H1 (cell line): ENCODE measurements at regions not wholly inside any gene's neighbourhood (a gene's known extent, or its start where the extent isn't known, plus 50 kb on each side); places are given as distances from the start of the nearest gene placed in this dataset.

Experiments
- CTCF ChIA-PET: fragments of 300-600 bp; sonication (Branson Sonifier 250); formaldehyde crosslinking; loops from one replicate; lab custom pipeline; 2021; ENCODE audit not compliant: partially characterized antibody; lab: Charles Lee
- POLR2A ChIA-PET: fragments of 300-600 bp; sonication (Branson Sonifier 250); formaldehyde crosslinking; loops from one replicate; lab custom pipeline; 2021; ENCODE audit warnings: inconsistent platforms; ENCODE audit not compliant: partially characterized antibody; lab: Charles Lee
- DNase-seq, 2 experiments: peaks; one replicate each; pipeline versions ENCODE4 v3.0.0 to v3.0.0-alpha.2; 2010 to 2022; ENCODE audit warnings: low spot score in 2 of 2, low read depth in 1 of 2, mixed read lengths in 1 of 2
- FAIRE-seq: peaks from 2 replicates; lab custom pipeline; 2011; peaks lifted over from hg19 to GRCh38; lab: Jason Lieb, UNC
- H2AFZ ChIP-seq: 2 replicates; pipeline ENCODE4 v1.8.1; 2012; ENCODE audit warnings: low read length, inconsistent platforms
- H2AK5ac ChIP-seq: 2 replicates; pipeline ENCODE4 v1.6.1; 2013; ENCODE audit warnings: low read depth, low read length
- H2BK120ac ChIP-seq: replicated peaks from 2 replicates; pipeline ENCODE3; 2013; ENCODE audit warnings: low read depth, low read length, inconsistent platforms
- H2BK12ac ChIP-seq: 2 replicates; pipeline ENCODE4 v1.6.1; 2013; ENCODE audit warnings: low read depth, low read length
- H2BK15ac ChIP-seq: 2 replicates; pipeline ENCODE4 v1.6.1; 2013; ENCODE audit warnings: low read length
- H2BK20ac ChIP-seq: 2 replicates; pipeline ENCODE4 v1.6.1; 2013; ENCODE audit warnings: low read length
- H2BK5ac ChIP-seq: 2 replicates; pipeline ENCODE4 v1.6.1; 2013; ENCODE audit warnings: low read depth, low read length
- H3K14ac ChIP-seq: 2 replicates; pipeline ENCODE4 v1.6.1; 2013; ENCODE audit warnings: inconsistent platforms; ENCODE audit not compliant: insufficient read length
- H3K18ac ChIP-seq: 2 replicates; pipeline ENCODE4 v1.6.1; 2013; ENCODE audit warnings: low read length; ENCODE audit errors: extremely low read depth
- H3K23ac ChIP-seq: 2 replicates; pipeline ENCODE4 v1.6.1; 2013; ENCODE audit warnings: inconsistent platforms; ENCODE audit not compliant: insufficient read length
- H3K23me2 ChIP-seq: 2 replicates; pipeline ENCODE4 v1.6.1; 2013; ENCODE audit warnings: low read depth, low read length
- H3K27ac ChIP-seq: 2 replicates; pipeline ENCODE4 v1.6.1; 2011; ENCODE audit warnings: low read depth, low read length, inconsistent platforms
- H3K27me3 ChIP-seq, 4 experiments: replicated peaks in 1 of 4; 1 replicate in 1 of 4; 2 replicates in 3 of 4; pipeline versions ENCODE4 v1.6.1 to v1.8.1; 2011 to 2013; ENCODE audit warnings: low read length in 3 of 4, mild to moderate bottlenecking in 3 of 4, inconsistent platforms in 2 of 4, mixed read lengths in 2 of 4, moderate library complexity in 1 of 4; ENCODE audit not compliant: control insufficient read depth in 3 of 4, insufficient read depth in 3 of 4; ENCODE audit errors: extremely low read depth in 1 of 4
- H3K36me3 ChIP-seq, 4 experiments: 2 replicates each; pipeline versions ENCODE4 v1.6.1 to v1.8.1; 2011 to 2013; ENCODE audit warnings: mild to moderate bottlenecking in 4 of 4, low read length in 3 of 4, moderate library complexity in 2 of 4, control low read depth in 1 of 4, inconsistent platforms in 1 of 4; ENCODE audit not compliant: insufficient read depth in 4 of 4, control insufficient read depth in 2 of 4
- H3K4ac ChIP-seq: replicated peaks from 2 replicates; pipeline ENCODE3; 2013; ENCODE audit warnings: low read length, low read depth, mixed read lengths, inconsistent platforms; ENCODE audit not compliant: insufficient read length
- H3K4me1 ChIP-seq, 4 experiments: replicated peaks in 1 of 4; 1 replicate in 1 of 4; 2 replicates in 3 of 4; pipeline versions ENCODE4 v1.6.1 to v1.8.1; 2011 to 2013; ENCODE audit warnings: low read length in 3 of 4, inconsistent platforms in 2 of 4, mixed read lengths in 1 of 4; ENCODE audit not compliant: insufficient read depth in 4 of 4, control insufficient read depth in 3 of 4
- H3K4me2 ChIP-seq, 2 experiments: 2 replicates each; pipeline versions ENCODE4 v1.6.1 to v1.8.1; 2011 to 2013; ENCODE audit warnings: low read depth in 2 of 2, low read length in 2 of 2, control low read depth in 1 of 2, inconsistent platforms in 1 of 2, mild to moderate bottlenecking in 1 of 2; ENCODE audit not compliant: insufficient read depth in 1 of 2
- H3K4me3 ChIP-seq, 4 experiments: fragments of 200-600, 300-600 bp in 1 of 4; sonication (generic), shearing (Covaris generic), sonication (Bioruptor Twin) in 1 of 4; 2 replicates each; pipeline versions ENCODE4 v1.5.1 to v1.8.1; 2011 to 2016; ENCODE audit warnings: low read length in 4 of 4, low read depth in 3 of 4, control low read depth in 2 of 4, inconsistent platforms in 2 of 4, mild to moderate bottlenecking in 2 of 4, mixed read lengths in 1 of 4, moderate library complexity in 1 of 4; ENCODE audit not compliant: insufficient read depth in 2 of 4; ENCODE audit errors: extremely low read depth in 1 of 4
- H3K56ac ChIP-seq: replicated peaks from 2 replicates; pipeline ENCODE3; 2013; ENCODE audit warnings: low read depth, mild to moderate bottlenecking, mixed read lengths, low read length, inconsistent platforms; ENCODE audit not compliant: insufficient read length
- H3K79me1 ChIP-seq: 2 replicates; pipeline ENCODE4 v1.6.1; 2013; ENCODE audit warnings: low read depth, low read length, control low read depth
- H3K79me2 ChIP-seq, 2 experiments: 2 replicates each; pipeline versions ENCODE4 v1.6.1 to v1.8.1; 2012 to 2013; ENCODE audit warnings: low read length in 2 of 2, mild to moderate bottlenecking in 2 of 2, inconsistent platforms in 1 of 2; ENCODE audit not compliant: insufficient read depth in 2 of 2, control insufficient read depth in 1 of 2
- H3K9ac ChIP-seq, 4 experiments: replicated peaks in 1 of 4; 1 replicate in 1 of 4; 2 replicates in 3 of 4; pipeline versions ENCODE4 v1.6.1 to v1.8.1; 2011 to 2013; ENCODE audit warnings: low read depth in 3 of 4, low read length in 3 of 4, control low read depth in 2 of 4, mild to moderate bottlenecking in 2 of 4, moderate library complexity in 2 of 4, inconsistent platforms in 1 of 4; ENCODE audit errors: extremely low read depth in 1 of 4
- H3K9me3 ChIP-seq, 2 experiments: 2 replicates each; pipeline versions ENCODE4 v1.6.1 to v1.8.1; 2012 to 2013; ENCODE audit warnings: mild to moderate bottlenecking in 2 of 2, moderate library complexity in 2 of 2, control low read depth in 1 of 2, inconsistent platforms in 1 of 2, low read depth in 1 of 2, low read length in 1 of 2, mixed read lengths in 1 of 2; ENCODE audit not compliant: insufficient read depth in 2 of 2
- H4K20me1 ChIP-seq, 2 experiments: replicated peaks in 1 of 2; 2 replicates each; pipeline versions ENCODE3 to v1.8.1; 2011 to 2013; ENCODE audit warnings: inconsistent platforms in 2 of 2, low read length in 2 of 2, mild to moderate bottlenecking in 1 of 2; ENCODE audit not compliant: insufficient read depth in 2 of 2, control insufficient read depth in 1 of 2
- H4K5ac ChIP-seq: 2 replicates; pipeline ENCODE4 v1.6.1; 2013; ENCODE audit warnings: low read length, low read depth, mixed read lengths, inconsistent platforms; ENCODE audit not compliant: insufficient read length
- H4K8ac ChIP-seq: 2 replicates; pipeline ENCODE4 v1.8.0; 2013; ENCODE audit warnings: mild to moderate bottlenecking, moderate library complexity, low read length, inconsistent platforms; ENCODE audit not compliant: insufficient read depth; ENCODE audit errors: extremely low read depth
- H4K91ac ChIP-seq: replicated peaks from 2 replicates; pipeline ENCODE3; 2013; ENCODE audit warnings: low read length, mixed read lengths, inconsistent platforms; ENCODE audit not compliant: insufficient read length
- ATF3 ChIP-seq: IDR thresholded peaks from 2 replicates; pipeline ENCODE4 v1.6.1; 2011; ENCODE audit warnings: low read depth, mild to moderate bottlenecking, low read length; ENCODE audit not compliant: insufficient read depth
- CHD1 ChIP-seq: IDR thresholded peaks from 2 replicates; pipeline ENCODE4 v1.6.1; 2012; ENCODE audit warnings: low read depth, low read length, improper control_type of control experiment
- CTBP2 ChIP-seq: IDR thresholded peaks from 2 replicates; pipeline ENCODE4 v1.7.0; 2011; ENCODE audit warnings: borderline replicate concordance, mild to moderate bottlenecking, moderate library complexity, mixed read lengths, low read length; ENCODE audit not compliant: insufficient read depth, insufficient read length
- E2F6 ChIP-seq: IDR thresholded peaks from 2 replicates; pipeline ENCODE4 v1.6.1; 2012; ENCODE audit warnings: inconsistent platforms
- MAFK ChIP-seq: IDR thresholded peaks from 2 replicates; pipeline ENCODE4 v1.6.1; 2012; ENCODE audit warnings: low read depth, mild to moderate bottlenecking, improper control_type of control experiment, low read length
- NANOG ChIP-seq: IDR thresholded peaks from 2 replicates; pipeline ENCODE4 v1.6.1; 2011; ENCODE audit warnings: low read length, low read depth, mild to moderate bottlenecking, inconsistent platforms; ENCODE audit not compliant: insufficient read depth, poor library complexity, severe bottlenecking
- PHF8 ChIP-seq: fragments of 200-600 bp; sonication (generic); conservative IDR thresholded peaks from 2 replicates; pipeline ENCODE4 v1.7.1; 2012; ENCODE audit warnings: low read depth, mild to moderate bottlenecking, inconsistent platforms, low read length, moderate library complexity
- POLR2AphosphoS5 ChIP-seq: IDR thresholded peaks from 2 replicates; pipeline ENCODE4 v1.6.1; 2011; ENCODE audit warnings: low read depth, low read length
- RFX5 ChIP-seq: IDR thresholded peaks from 2 replicates; pipeline ENCODE4 v1.6.1; 2011; ENCODE audit warnings: low read depth, low read length, improper control_type of control experiment, borderline replicate concordance
- RXRA ChIP-seq: IDR thresholded peaks from 2 replicates; pipeline ENCODE4 v1.6.1; 2011; ENCODE audit warnings: low read depth, mild to moderate bottlenecking, low read length, moderate library complexity; ENCODE audit not compliant: insufficient read depth
- SAP30 ChIP-seq: fragments of 300-600 bp; sonication (generic); IDR thresholded peaks from 2 replicates; pipeline ENCODE4 v1.7.1; 2012; ENCODE audit warnings: low read length, moderate library complexity, mild to moderate bottlenecking, inconsistent platforms; ENCODE audit not compliant: insufficient read depth, insufficient replicate concordance
- SIRT6 ChIP-seq: IDR thresholded peaks from one replicate; pipeline ENCODE4 v1.7.1; 2012; ENCODE audit warnings: low read length, inconsistent platforms
- SP1 ChIP-seq: IDR thresholded peaks from 2 replicates; pipeline ENCODE4 v1.6.1; 2011; ENCODE audit warnings: low read depth, low read length
- YY1 ChIP-seq: IDR thresholded peaks from 2 replicates; pipeline ENCODE4 v1.6.1; 2011; ENCODE audit warnings: low read depth, mild to moderate bottlenecking, low read length
- WGBS, 2 experiments: shearing (Covaris generic) in 1 of 2; methylation state at CpG; one replicate each; pipeline versions ENCODE4 v1.1.6 to v1.1.7; 2013 to 2015; ENCODE audit warnings: low lambda C conversion rate in 2 of 2, mixed read lengths in 2 of 2, inconsistent platforms in 1 of 2, low coverage in 1 of 2, missing lambda C conversion rate in 1 of 2; ENCODE audit not compliant: insufficient replicate concordance in 2 of 2, insufficient coverage in 1 of 2, insufficient read length in 1 of 2; ENCODE audit errors: extremely low coverage in 1 of 2, missing lambda C conversion rate in 1 of 2; 5-methylcytosine and 5-hydroxymethylcytosine counted together

GRCh38 chr2:196247976-196248280 is 76.5 kb upstream of the STK17B start:
- H3K18ac ChIP-seq, result no peak overlapping the region
- no peak overlapping the region for H3K4ac ChIP-seq
- no peaks in the 10 kb centered on the region; the same call in 1 of the 2 replicates for H3K23me2 ChIP-seq
- H3K4me3 ChIP-seq, result no peak overlapping the region
- H3K9ac ChIP-seq, result no peak overlapping the region
- no peak overlapping the region for H2BK12ac ChIP-seq
- no peak overlapping the region for H2AK5ac ChIP-seq
- FAIRE-seq, result no peak
- no peaks in the 10 kb centered on the region for H3K79me1 ChIP-seq
- H3K23ac ChIP-seq, result no peak overlapping the region
- H3K56ac ChIP-seq, result no peak overlapping the region
- ChIA-PET CTCF (interaction anchor here (1.0 to 2.0 kb wide), 2 partner anchors 29 to 170 kb away, joined by 3 to 8 read pairs; no protein-coding TSS in a partner anchor), POLR2A (no interaction called here)
- no peak overlapping the region for H4K91ac ChIP-seq
- H4K20me1 ChIP-seq, result no peaks in the 10 kb centered on the region
- H3K9me3 ChIP-seq, result no peaks in the 10 kb centered on the region
- no peaks in the 10 kb centered on the region for H3K79me2 ChIP-seq
- H3K4me2 ChIP-seq, result no peak overlapping the region
- H4K8ac ChIP-seq, result no peak overlapping the region
- no peak overlapping the region for H3K14ac ChIP-seq
- no peak overlapping the region for H2AFZ ChIP-seq
- no peaks in the 10 kb centered on the region for H3K27me3 ChIP-seq
- H3K27ac ChIP-seq, result no peak overlapping the region
- H2BK20ac ChIP-seq, result no peak overlapping the region
- DNase-seq, result no peak
- no peak overlapping the region for H4K5ac ChIP-seq
- no peaks in the 10 kb centered on the region for H3K4me1 ChIP-seq
- H2BK5ac ChIP-seq, result no peak overlapping the region
- no peak overlapping the region for H2BK15ac ChIP-seq
- no peaks in the 10 kb centered on the region for H3K36me3 ChIP-seq
- 91% methylated on average over 3 of the region's 3 CpGs; no CpG with 5 or more reads in 1 of the 2 experiments for WGBS, 2 experiments
- no peak overlapping the region for H2BK120ac ChIP-seq
- no peak for TF ChIP-seq YY1
- no peak for TF ChIP-seq E2F6
- no peak for TF ChIP-seq CHD1
- no peak for TF ChIP-seq PHF8
- TF ChIP-seq MAFK, result no peak
- no peak for TF ChIP-seq RFX5
- no peak for TF ChIP-seq RXRA
- TF ChIP-seq SP1, result no peak
- no peak for TF ChIP-seq POLR2AphosphoS5
- no peak for TF ChIP-seq CTBP2
- TF ChIP-seq ATF3, result no peak
- no peak for TF ChIP-seq SAP30
- TF ChIP-seq NANOG, result no peak
- TF ChIP-seq SIRT6, result no peak
